ENCODE measurements at regions not wholly inside any gene's neighbourhood (a gene's known extent, or its start where the extent isn't known, plus 50 kb on each side); places are given as distances from the start of the nearest gene placed in this dataset.
"Not testable (repeated sequence)": the region's sequence is repeated elsewhere in the genome, so short reads cannot be mapped to it uniquely, and the experiment has no call there.

GRCh38 chr2:18046017-18046416 is 167.6 kb downstream of the KCNS3 start:
- Mint-ChIP-seq H3K27ac (no peak overlapping the region), H3K36me3 (no peaks in the 10 kb centered on the region), H3K4me1 (no peaks in the 10 kb centered on the region), H3K9me3 (ENCODE audit: low read depth) (no peaks in the 10 kb centered on the region), H3K4me3 (no peak overlapping the region), H3K27me3 (no peaks in the 10 kb centered on the region)
- no peak for ATAC-seq
- DNase-seq: no peak
- CTCF ChIA-PET: no interaction called here

GRCh38 chr2:18045230-18045629 is 166.8 kb downstream of the KCNS3 start:
- Mint-ChIP-seq H3K36me3 (no peaks in the 10 kb centered on the region), H3K27ac (no peak overlapping the region), H3K27me3 (no peaks in the 10 kb centered on the region), H3K9me3 (ENCODE audit: low read depth) (no peaks in the 10 kb centered on the region), H3K4me3 (no peak overlapping the region), H3K4me1 (no peaks in the 10 kb centered on the region)
- ATAC-seq (no peak), DNase-seq (no peak)
- CTCF ChIA-PET: no interaction called here

GRCh38 chr2:18017381-18017780 is 138.9 kb downstream of the KCNS3 start:
- ATAC-seq; H3K36me3 Mint-ChIP-seq; H3K9me3 Mint-ChIP-seq (ENCODE audit: low read depth); H3K4me1 Mint-ChIP-seq; H3K27ac Mint-ChIP-seq; DNase-seq; CTCF ChIA-PET; H3K4me3 Mint-ChIP-seq; H3K27me3 Mint-ChIP-seq: not testable (repeated sequence)

- H3K9me3 Mint-ChIP-seq (ENCODE audit: low read depth): peaks cover 2% of the 10 kb centered on the region
- no peak overlapping the region for H3K27ac Mint-ChIP-seq
- DNase-seq (no peak), ATAC-seq (no peak)
- no peaks in the 10 kb centered on the region for H3K4me1 Mint-ChIP-seq
- H3K36me3 Mint-ChIP-seq: no peaks in the 10 kb centered on the region
- CTCF ChIA-PET: no interaction called here
- no peak overlapping the region for H3K4me3 Mint-ChIP-seq
- H3K27me3 Mint-ChIP-seq: no peaks in the 10 kb centered on the region
Observed at GRCh38 chr2:18009891-18010290, 131.4 kb downstream of the KCNS3 start.

GRCh38 chr2:18005411-18005810 is 126.9 kb downstream of the KCNS3 start:
- Mint-ChIP-seq H3K4me3 (no peak overlapping the region), H3K36me3 (no peaks in the 10 kb centered on the region), H3K4me1 (no peaks in the 10 kb centered on the region), H3K27me3 (no peaks in the 10 kb centered on the region), H3K9me3 (ENCODE audit: low read depth) (no peaks in the 10 kb centered on the region), H3K27ac (no peak overlapping the region)
- DNase-seq: no peak
- no peak for ATAC-seq
- CTCF ChIA-PET: no interaction called here

- CTCF ChIA-PET: no interaction called here
- Mint-ChIP-seq H3K27me3 (no peaks in the 10 kb centered on the region), H3K9me3 (ENCODE audit: low read depth) (no peaks in the 10 kb centered on the region), H3K4me1 (no peaks in the 10 kb centered on the region), H3K36me3 (no peaks in the 10 kb centered on the region), H3K4me3 (no peak overlapping the region), H3K27ac (no peak overlapping the region)
- DNase-seq (no peak), ATAC-seq (no peak)
Observed at GRCh38 chr2:18001671-18002070, 123.2 kb downstream of the KCNS3 start.

GRCh38 chr2:17996978-17997377 is 118.5 kb downstream of the KCNS3 start:
- H3K27me3 Mint-ChIP-seq: no peaks in the 10 kb centered on the region
- DNase-seq (no peak), ATAC-seq (no peak)
- no peak overlapping the region for H3K27ac Mint-ChIP-seq
- no peaks in the 10 kb centered on the region for H3K36me3 Mint-ChIP-seq
- no peaks in the 10 kb centered on the region for H3K4me1 Mint-ChIP-seq
- no peaks in the 10 kb centered on the region for H3K9me3 Mint-ChIP-seq (ENCODE audit: low read depth)
- no peak overlapping the region for H3K4me3 Mint-ChIP-seq
- CTCF ChIA-PET: no interaction called here

GRCh38 chr2:17995593-17995992 is 117.1 kb downstream of the KCNS3 start:
- H3K4me3 Mint-ChIP-seq: no peak overlapping the region
- H3K27me3 Mint-ChIP-seq: no peaks in the 10 kb centered on the region
- no peaks in the 10 kb centered on the region for H3K9me3 Mint-ChIP-seq (ENCODE audit: low read depth)
- no peak for DNase-seq
- no peak overlapping the region for H3K27ac Mint-ChIP-seq
- no peaks in the 10 kb centered on the region for H3K36me3 Mint-ChIP-seq
- ATAC-seq: no peak
- CTCF ChIA-PET: no interaction called here
- no peaks in the 10 kb centered on the region for H3K4me1 Mint-ChIP-seq

All from activated CD8-positive, alpha-beta memory T cell treated with anti-CD3 and anti-CD28 coated beads, Interleukin-2, amount 10 ng/mL, durations not matched to agents 7 days and 5 days (primary cell).